ENCODE measurements at regions not wholly inside any gene's neighbourhood (a gene's known extent, or its start where the extent isn't known, plus 50 kb on each side); places are given as distances from the start of the nearest gene placed in this dataset.

DNA sequence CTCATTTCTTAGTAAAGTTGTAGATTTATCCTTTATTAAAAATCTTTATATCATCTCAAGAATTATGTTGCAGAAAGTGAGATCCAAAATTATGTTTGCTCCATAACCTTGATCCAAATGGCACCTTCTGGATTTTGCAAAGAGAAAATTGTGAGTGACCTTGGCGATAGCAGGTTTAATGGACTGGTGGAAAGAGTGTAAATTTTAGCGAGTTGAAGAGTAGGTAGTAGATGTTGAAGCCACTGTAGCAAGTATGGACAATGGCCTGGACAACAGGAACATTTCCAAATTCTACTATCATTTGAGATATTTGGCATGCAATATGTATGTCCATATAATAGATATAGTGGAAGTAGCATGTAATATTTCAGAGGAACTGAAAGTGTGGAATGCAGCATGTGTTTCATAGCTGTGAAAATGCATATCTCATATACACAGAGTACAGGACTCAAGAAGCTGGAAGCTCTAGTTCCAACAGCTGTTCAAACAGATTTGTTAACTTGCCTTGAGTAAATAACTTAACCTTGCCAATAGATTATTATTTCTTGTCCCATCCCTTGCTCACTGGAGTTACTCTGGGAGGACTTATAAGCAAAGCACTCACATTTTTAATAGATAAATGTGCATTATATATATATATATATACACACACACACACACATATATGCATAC, 152.5 kb upstream of the TLL1 start:
- no CpG with 5 or more reads among the region's 2 CpGs for WGBS (ENCODE audit: extremely low coverage, insufficient read length, low lambda C conversion rate)
- Histone ChIP-seq H4K20me1 (ENCODE audit: control insufficient read depth, insufficient read depth, insufficient read length) (no peaks in the 10 kb centered on the region), H2BK5ac (ENCODE audit: insufficient read length, low read length) (no peak overlapping the region)

More for the DNA sequence above, 152.5 kb upstream of the TLL1 start:
- Histone ChIP-seq H2AFZ (ENCODE audit: low read length) (no peak overlapping the region), H3K4ac (ENCODE audit: low read depth, low read length) (no peak overlapping the region), H4K8ac (replicated peaks; ENCODE audit: insufficient read length, low read depth, low read length) (no peak overlapping the region), H3K27me3 (ENCODE audit: insufficient read depth, low read length) (no peaks in the 10 kb centered on the region), H3K79me2 (ENCODE audit: insufficient read depth, low read length) (no peaks in the 10 kb centered on the region), H3K14ac (ENCODE audit: insufficient read depth, low read length) (no peak overlapping the region), H4K5ac (ENCODE audit: insufficient read length, low read depth, low read length) (no peak overlapping the region), H3T11ph (ENCODE audit: low read length) (no peak overlapping the region), H3K79me1 (ENCODE audit: insufficient read depth, low read depth, low read length, poor library complexity, severe bottlenecking) (no peaks in the 10 kb centered on the region), H3K4me2 (ENCODE audit: insufficient read depth, insufficient read length, low read length) (no peak overlapping the region), H3K23me2 (ENCODE audit: insufficient read length, low read depth, low read length, poor library complexity, severe bottlenecking) (no peaks in the 10 kb centered on the region), H3K23ac (ENCODE audit: insufficient read length, low read depth, low read length) (no peak overlapping the region), H4K91ac (ENCODE audit: insufficient read length, low read depth, low read length) (no peak overlapping the region), H2BK12ac (ENCODE audit: insufficient read length, low read depth, low read length) (no peak overlapping the region), H3K4me1 (ENCODE audit: insufficient read depth, low read length) (peaks cover 3% of the 10 kb centered on the region; the same call in 1 of the 2 replicates), H2AK5ac (ENCODE audit: insufficient read length, low read length) (no peak overlapping the region), H3K56ac (ENCODE audit: insufficient read length, low read depth, low read length) (no peak overlapping the region), H2BK15ac (ENCODE audit: low read depth, low read length) (no peak overlapping the region), H2BK20ac (ENCODE audit: low read depth, low read length, poor library complexity, severe bottlenecking) (no peak overlapping the region), H3K9me3 (ENCODE audit: control insufficient read depth, low read depth, low read length) (no peaks in the 10 kb centered on the region), H3K9ac (ENCODE audit: extremely low read depth, insufficient read length, low read length) (no peak overlapping the region), H3K27ac (ENCODE audit: insufficient read length, low read depth, low read length) (no peak overlapping the region), H2BK120ac (ENCODE audit: low read depth, low read length, poor library complexity, severe bottlenecking) (no peak overlapping the region), H3K18ac (ENCODE audit: insufficient read length, low read depth, low read length) (no peak overlapping the region)
- TF ChIP-seq, protein P1, sequence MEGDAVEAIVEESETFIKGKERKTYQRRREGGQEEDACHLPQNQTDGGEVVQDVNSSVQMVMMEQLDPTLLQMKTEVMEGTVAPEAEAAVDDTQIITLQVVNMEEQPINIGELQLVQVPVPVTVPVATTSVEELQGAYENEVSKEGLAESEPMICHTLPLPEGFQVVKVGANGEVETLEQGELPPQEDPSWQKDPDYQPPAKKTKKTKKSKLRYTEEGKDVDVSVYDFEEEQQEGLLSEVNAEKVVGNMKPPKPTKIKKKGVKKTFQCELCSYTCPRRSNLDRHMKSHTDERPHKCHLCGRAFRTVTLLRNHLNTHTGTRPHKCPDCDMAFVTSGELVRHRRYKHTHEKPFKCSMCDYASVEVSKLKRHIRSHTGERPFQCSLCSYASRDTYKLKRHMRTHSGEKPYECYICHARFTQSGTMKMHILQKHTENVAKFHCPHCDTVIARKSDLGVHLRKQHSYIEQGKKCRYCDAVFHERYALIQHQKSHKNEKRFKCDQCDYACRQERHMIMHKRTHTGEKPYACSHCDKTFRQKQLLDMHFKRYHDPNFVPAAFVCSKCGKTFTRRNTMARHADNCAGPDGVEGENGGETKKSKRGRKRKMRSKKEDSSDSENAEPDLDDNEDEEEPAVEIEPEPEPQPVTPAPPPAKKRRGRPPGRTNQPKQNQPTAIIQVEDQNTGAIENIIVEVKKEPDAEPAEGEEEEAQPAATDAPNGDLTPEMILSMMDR (conservative IDR thresholded peaks at IDR 0.05) = no peak
- Mint-ChIP-seq H3K9me3 (peaks cover 0 to 3% of the 10 kb centered on the region in 2 experiments; a peak in 3 of 5 replicates), H3K27ac (no peak overlapping the region), H3K27me3 (ENCODE audit: low read depth) (no peaks in the 10 kb centered on the region), H3K4me1 (peaks cover 33 to 34% of the 10 kb centered on the region in 2 experiments), H3K36me3 (ENCODE audit: insufficient read depth in 1 of 3, low read depth in 3 of 3) (no peaks in the 10 kb centered on the region; a peak in 2 of 7 replicates), H3K4me3 (no peak overlapping the region)
- DNase-seq = no peak

Measured in H9 (cell line).